Left ventricle myocardium inferior (tissue), 1 donor: ENCODE measurements at regions not wholly inside any gene's neighbourhood (a gene's known extent, or its start where the extent isn't known, plus 50 kb on each side); places are given as distances from the start of the nearest gene placed in this dataset.

Experiments used
- DNase-seq: peaks from one replicate; pipeline ENCODE4 v3.0.0-alpha.2; 2020
- H3K27ac ChIP-seq: fragments of 200-600 bp; replicated peaks from 2 replicates; pipeline ENCODE4 v1.8.0; 2021
- H3K27me3 ChIP-seq: fragments of 200-600 bp; 2 replicates; pipeline ENCODE4 v1.8.0; 2021; ENCODE audit warnings: low read depth
- H3K36me3 ChIP-seq: fragments of 200-600 bp; 2 replicates; pipeline ENCODE4 v1.8.0; 2021
- H3K4me1 ChIP-seq: fragments of 200-600 bp; 2 replicates; pipeline ENCODE4 v1.8.0; 2021
- H3K4me3 ChIP-seq: fragments of 200-600 bp; 2 replicates; pipeline ENCODE4 v1.8.0; 2021; ENCODE audit warnings: mild to moderate bottlenecking, moderate library complexity
- H3K9me3 ChIP-seq: fragments of 200-600 bp; replicated peaks from 2 replicates; pipeline ENCODE4 v1.8.0; 2021
- CTCF ChIP-seq: fragments of 200-600 bp; IDR thresholded peaks from 2 replicates; pipeline ENCODE4 v1.8.0; 2021; ENCODE audit warnings: antibody characterized with exemption, mild to moderate bottlenecking, borderline replicate concordance
- intact Hi-C: fragments of 100-400 bp; cut with micrococcal nuclease; formaldehyde crosslinking; loops from one replicate; pipeline ENCODE4 v1.11.0; 2022
- donor health status: DM: no; HTN: yes; CAD: no; lungs with severe emphysema.

GRCh38 chr1:65066419-65066765 lies 81.6 kb upstream of the AK4 start:
- Histone ChIP-seq H3K27ac (peak overlapping the region; percentile 98), H3K4me3 (peak overlapping the region; percentile 82), H3K4me1 (peaks cover 62% of the 10 kb centered on the region), H3K9me3 (no peaks in the 10 kb centered on the region), H3K36me3 (no peaks in the 10 kb centered on the region), H3K27me3 (no peaks in the 10 kb centered on the region)
- DNase-seq = no peak
- intact Hi-C loops = loop anchor here (10.0 kb wide), 1 partner anchor 138 kb away; no protein-coding TSS in a partner anchor
- TF ChIP-seq CTCF = no peak

GRCh38 chr1:65066766-65067490 lies 81.1 kb upstream of the AK4 start:
- no peak for TF ChIP-seq CTCF
- Histone ChIP-seq H3K27me3 (no peaks in the 10 kb centered on the region), H3K9me3 (no peaks in the 10 kb centered on the region), H3K36me3 (no peaks in the 10 kb centered on the region), H3K27ac (peak overlapping the region; percentile 98), H3K4me1 (peaks cover 56% of the 10 kb centered on the region), H3K4me3 (peak overlapping the region; percentile 82)
- intact Hi-C loops = loop anchor here (10.0 kb wide), 1 partner anchor 138 kb away; no protein-coding TSS in a partner anchor
- DNase-seq = peak; percentile 96

- intact Hi-C loops = loop anchor here (10.0 kb wide), 1 partner anchor 137 kb away; no protein-coding TSS in a partner anchor
- peaks cover 49% of the 10 kb centered on the region for H3K4me1 ChIP-seq
- no peaks in the 10 kb centered on the region for H3K36me3 ChIP-seq
- no peaks in the 10 kb centered on the region for H3K27me3 ChIP-seq
- peak overlapping the region; percentile 82 for H3K4me3 ChIP-seq
- H3K9me3 ChIP-seq = no peaks in the 10 kb centered on the region
- peak overlapping the region; percentile 98 for H3K27ac ChIP-seq
- TF ChIP-seq CTCF = no peak
- peak; percentile 70 for DNase-seq
Measured at GRCh38 chr1:65067491-65068201, 80.4 kb upstream of the AK4 start.

- Histone ChIP-seq H3K9me3 (no peaks in the 10 kb centered on the region), H3K36me3 (no peaks in the 10 kb centered on the region), H3K27me3 (no peaks in the 10 kb centered on the region), H3K4me1 (peaks cover 41% of the 10 kb centered on the region), H3K27ac (peak overlapping the region; percentile 98), H3K4me3 (peak overlapping the region; percentile 82)
- intact Hi-C loops = loop anchor here (10.0 kb wide), 1 partner anchor 136 kb away; no protein-coding TSS in a partner anchor
- no peak for TF ChIP-seq CTCF
- no peak for DNase-seq
Measured at GRCh38 chr1:65068202-65069010, 79.6 kb upstream of the AK4 start.

- Histone ChIP-seq H3K4me3 (peak overlapping the region; percentile 82), H3K27ac (peak overlapping the region; percentile 98), H3K4me1 (peaks cover 35% of the 10 kb centered on the region), H3K9me3 (no peaks in the 10 kb centered on the region), H3K27me3 (no peaks in the 10 kb centered on the region), H3K36me3 (no peaks in the 10 kb centered on the region)
- no peak for TF ChIP-seq CTCF
- intact Hi-C loops = loop anchor here (10.0 kb wide), 1 partner anchor 136 kb away; no protein-coding TSS in a partner anchor
- no peak for DNase-seq
Measured at GRCh38 chr1:65069011-65069565, 78.9 kb upstream of the AK4 start.
